Thyroid gland (tissue), 4 donors: ENCODE measurements at regions not wholly inside any gene's neighbourhood (a gene's known extent, or its start where the extent isn't known, plus 50 kb on each side); places are given as distances from the start of the nearest gene placed in this dataset.
A peak's percentile ranks its signal among the peaks of the same experiment; 100 is the strongest.

Source experiments
- DNase-seq, 2 donors: peaks; one replicate each; pipeline ENCODE4 v3.0.0-alpha.2; 2019
- H3K27ac ChIP-seq, 3 donors: fragments of 200-600 bp; sonication (generic); 1 replicate in 2 of 3; 2 replicates in 1 of 3; pipeline ENCODE4 v1.5.1; 2016 to 2019; ENCODE audit warnings: mild to moderate bottlenecking in 1 of 3, moderate library complexity in 1 of 3
- H3K27me3 ChIP-seq: fragments of 200-600 bp; sonication (generic); one replicate; pipeline ENCODE4 v1.5.1; 2019
- H3K36me3 ChIP-seq, 2 donors: fragments of 200-600 bp; sonication (generic); one replicate each; pipeline ENCODE4 v1.5.1; 2016 to 2019
- H3K4me1 ChIP-seq, 2 donors: fragments of 200-600 bp; sonication (generic); one replicate each; pipeline ENCODE4 v1.5.1; 2017 to 2019
- H3K4me3 ChIP-seq, 3 donors: fragments of 200-600 bp; sonication (generic); replicated peaks in 1 of 3; 1 replicate in 2 of 3; 2 replicates in 1 of 3; pipeline ENCODE4 v1.5.1; 2016; ENCODE audit warnings: mild to moderate bottlenecking in 1 of 3
- H3K9me3 ChIP-seq: fragments of 200-600 bp; sonication (generic); one replicate; pipeline ENCODE4 v1.5.1; 2017
- POLR2A ChIP-seq, 2 donors: fragments of 450-650 bp; IDR thresholded peaks; one replicate each; pipeline ENCODE4 v1.6.1; 2017; ENCODE audit warnings: antibody characterized with exemption in 2 of 2, mild to moderate bottlenecking in 2 of 2, moderate library complexity in 1 of 2
- WGBS, 2 donors: methylation state at CpG; one replicate each; pipeline ENCODE4 v1.1.5; 2017; 5-methylcytosine and 5-hydroxymethylcytosine counted together
- intact Hi-C: fragments of 100-400 bp; cut with DNase I; formaldehyde crosslinking; loops from one replicate; pipeline ENCODE4 v1.15.1; 2023
- TF ChIP-seq, protein P1 (sequence below), 6 experiments: fragments of 200-600 bp in 3 of 6; fragments of 450-650 bp in 3 of 6; sonication (generic) in 3 of 6; IDR thresholded peaks; one replicate each; pipeline ENCODE4 v1.5.1; 2016 to 2019; ENCODE audit warnings: antibody characterized with exemption in 6 of 6, mild to moderate bottlenecking in 2 of 6, inconsistent platforms in 1 of 6, moderate library complexity in 1 of 6

DNA sequence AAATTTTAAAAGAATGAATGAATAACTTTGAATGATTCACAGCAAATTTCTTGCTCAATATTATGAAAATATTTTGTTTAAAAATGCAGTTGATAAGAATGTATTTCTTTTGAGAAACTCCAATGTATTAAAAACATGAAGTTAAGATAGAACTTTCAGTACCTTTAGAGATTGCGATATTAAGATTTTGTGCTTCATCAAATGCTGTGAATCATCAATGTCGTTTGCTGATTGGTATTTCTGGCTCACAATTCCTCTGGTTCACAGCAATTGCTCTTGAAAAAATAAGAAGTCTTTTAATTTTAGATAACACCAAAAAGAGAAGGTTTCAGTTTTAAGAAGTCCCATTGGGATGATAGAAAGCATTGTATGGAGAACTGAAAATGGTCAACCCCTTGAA lies 228.7 kb downstream of the IKZF2 start:
- H3K9me3 ChIP-seq = no peaks in the 10 kb centered on the region
- no peak overlapping the region for H3K4me3 ChIP-seq
- H3K27me3 ChIP-seq = no peaks in the 10 kb centered on the region
- WGBS, 2 donors = 87 to 91% methylated on average over 2 of the region's 2 CpGs
- no peak overlapping the region for H3K27ac ChIP-seq
- H3K36me3 ChIP-seq = no peaks in the 10 kb centered on the region
- DNase-seq = no peak
- peaks cover 11 to 33% of the 10 kb centered on the region in 2 donors for H3K4me1 ChIP-seq
- TF ChIP-seq, protein P1, sequence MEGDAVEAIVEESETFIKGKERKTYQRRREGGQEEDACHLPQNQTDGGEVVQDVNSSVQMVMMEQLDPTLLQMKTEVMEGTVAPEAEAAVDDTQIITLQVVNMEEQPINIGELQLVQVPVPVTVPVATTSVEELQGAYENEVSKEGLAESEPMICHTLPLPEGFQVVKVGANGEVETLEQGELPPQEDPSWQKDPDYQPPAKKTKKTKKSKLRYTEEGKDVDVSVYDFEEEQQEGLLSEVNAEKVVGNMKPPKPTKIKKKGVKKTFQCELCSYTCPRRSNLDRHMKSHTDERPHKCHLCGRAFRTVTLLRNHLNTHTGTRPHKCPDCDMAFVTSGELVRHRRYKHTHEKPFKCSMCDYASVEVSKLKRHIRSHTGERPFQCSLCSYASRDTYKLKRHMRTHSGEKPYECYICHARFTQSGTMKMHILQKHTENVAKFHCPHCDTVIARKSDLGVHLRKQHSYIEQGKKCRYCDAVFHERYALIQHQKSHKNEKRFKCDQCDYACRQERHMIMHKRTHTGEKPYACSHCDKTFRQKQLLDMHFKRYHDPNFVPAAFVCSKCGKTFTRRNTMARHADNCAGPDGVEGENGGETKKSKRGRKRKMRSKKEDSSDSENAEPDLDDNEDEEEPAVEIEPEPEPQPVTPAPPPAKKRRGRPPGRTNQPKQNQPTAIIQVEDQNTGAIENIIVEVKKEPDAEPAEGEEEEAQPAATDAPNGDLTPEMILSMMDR (IDR thresholded peaks at IDR 0.05) = no peak
- TF ChIP-seq POLR2A (IDR thresholded peaks at IDR 0.05) = no peak
- intact Hi-C loops = no loop called here

DNA sequence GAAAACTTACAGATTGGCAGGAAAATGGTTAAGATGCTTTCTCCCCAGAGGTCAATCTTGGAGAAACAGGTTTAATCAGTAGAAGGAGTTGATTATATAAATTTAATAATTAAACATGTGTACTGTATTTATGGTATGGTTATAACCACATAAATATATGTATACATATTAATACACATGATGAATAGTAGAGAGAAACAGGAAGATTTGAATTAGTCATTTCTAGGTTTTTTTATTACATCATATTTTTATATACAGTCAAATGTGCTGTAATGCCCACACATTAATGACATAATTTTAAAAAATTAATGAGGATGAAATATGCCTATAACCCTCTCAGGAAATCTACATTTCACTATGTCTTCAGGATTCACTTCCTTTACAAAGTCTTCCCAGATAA lies 229.7 kb downstream of the IKZF2 start:
- Histone ChIP-seq H3K27me3 (no peaks in the 10 kb centered on the region), H3K4me3 (no peak overlapping the region), H3K4me1 (peaks cover 5 to 23% of the 10 kb centered on the region in 2 donors), H3K9me3 (no peaks in the 10 kb centered on the region), H3K27ac (no peak overlapping the region), H3K36me3 (no peaks in the 10 kb centered on the region)
- DNase-seq = no peak
- TF ChIP-seq, protein P1 (IDR thresholded peaks at IDR 0.05) = no peak
- TF ChIP-seq POLR2A (IDR thresholded peaks at IDR 0.05) = no peak
- intact Hi-C loops = no loop called here

DNA sequence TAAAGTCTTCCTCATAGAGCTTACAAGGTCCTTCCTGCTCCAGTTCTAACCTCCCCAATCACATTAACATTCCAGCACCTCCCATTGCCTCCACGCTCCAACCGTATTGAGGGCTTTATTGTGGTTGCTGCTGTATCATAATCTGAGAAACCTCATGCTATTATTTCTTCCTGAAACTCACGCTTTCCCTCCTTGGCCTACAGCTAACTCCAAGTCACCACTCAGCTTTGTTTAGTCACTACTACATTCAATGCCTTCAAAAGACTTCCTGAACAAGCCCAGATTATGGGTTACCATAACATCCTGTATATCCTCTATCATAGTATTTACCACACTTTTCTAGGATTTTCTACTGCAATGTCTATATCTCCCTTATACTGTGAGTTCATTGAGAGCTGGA lies 230.4 kb downstream of the IKZF2 start:
- intact Hi-C loops = no loop called here
- H3K4me1 ChIP-seq = peaks cover 5 to 23% of the 10 kb centered on the region in 2 donors
- no peaks in the 10 kb centered on the region for H3K9me3 ChIP-seq
- TF ChIP-seq POLR2A (IDR thresholded peaks at IDR 0.05) = no peak
- TF ChIP-seq, protein P1 (IDR thresholded peaks at IDR 0.05) = no peak
- no peaks in the 10 kb centered on the region for H3K36me3 ChIP-seq
- no peaks in the 10 kb centered on the region for H3K27me3 ChIP-seq
- no peak overlapping the region for H3K4me3 ChIP-seq
- DNase-seq = no peak
- 90 to 94% methylated on average over 3 of the region's 3 CpGs for WGBS, 2 donors
- H3K27ac ChIP-seq = no peak overlapping the region

DNA sequence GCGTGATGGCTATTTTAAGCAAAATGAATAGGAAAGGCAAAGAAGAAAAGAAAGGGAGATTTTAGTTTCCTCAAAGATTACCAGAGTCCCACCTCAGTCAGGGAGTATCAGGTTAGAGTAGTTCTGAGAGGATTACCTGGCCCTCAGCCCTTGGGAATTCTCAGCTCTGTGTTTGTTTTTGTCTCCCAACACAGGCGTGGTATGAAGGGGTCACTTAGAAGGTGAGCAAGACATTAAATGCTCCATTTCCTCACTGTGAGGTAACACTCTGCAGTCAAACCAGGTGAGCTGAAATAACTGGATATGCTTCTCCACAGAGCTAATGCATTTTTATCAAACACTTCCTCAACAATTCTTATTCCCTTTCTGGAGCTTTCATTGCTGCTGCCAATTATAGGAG lies 232.2 kb downstream of the IKZF2 start:
- intact Hi-C loops = no loop called here
- Histone ChIP-seq H3K27ac (no peak overlapping the region), H3K27me3 (no peaks in the 10 kb centered on the region), H3K4me3 (no peak overlapping the region), H3K9me3 (no peaks in the 10 kb centered on the region), H3K36me3 (no peaks in the 10 kb centered on the region), H3K4me1 (peaks cover 5 to 23% of the 10 kb centered on the region in 2 donors)
- no peak for TF ChIP-seq POLR2A (IDR thresholded peaks at IDR 0.05)
- TF ChIP-seq, protein P1 (IDR thresholded peaks at IDR 0.05) = no peak
- WGBS, 2 donors = 51% methylated on average over 2 of the region's 2 CpGs
- peak; percentile 38 to 44 for DNase-seq

DNA sequence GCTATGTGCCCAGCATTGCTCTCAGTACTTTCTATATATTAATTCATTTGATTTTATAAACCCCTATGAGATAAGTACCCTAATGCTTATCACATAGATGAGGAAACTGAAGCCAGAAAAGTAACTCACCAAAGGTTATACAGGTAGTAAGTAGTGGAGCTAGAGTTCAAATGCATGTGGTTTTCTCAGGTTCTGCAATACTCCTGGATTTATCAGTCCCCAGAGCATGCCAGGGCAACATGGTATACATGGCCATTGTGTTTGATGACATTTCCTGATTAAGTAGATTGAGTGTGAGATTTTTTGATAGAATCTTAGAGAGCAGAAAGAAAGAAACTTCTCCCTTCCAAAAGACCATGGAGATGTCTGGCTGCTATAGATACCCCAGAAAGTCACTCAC lies 233.1 kb downstream of the IKZF2 start:
- Histone ChIP-seq H3K4me1 (peaks cover 5 to 17% of the 10 kb centered on the region in 2 donors), H3K27ac (no peak overlapping the region), H3K36me3 (no peaks in the 10 kb centered on the region), H3K9me3 (no peaks in the 10 kb centered on the region), H3K27me3 (no peaks in the 10 kb centered on the region), H3K4me3 (no peak overlapping the region)
- no peak for DNase-seq
- TF ChIP-seq, protein P1 (IDR thresholded peaks at IDR 0.05) = no peak
- TF ChIP-seq POLR2A (IDR thresholded peaks at IDR 0.05) = no peak
- intact Hi-C loops = no loop called here
